GM10266 (cell line): ENCODE measurements at regions not wholly inside any gene's neighbourhood (a gene's known extent, or its start where the extent isn't known, plus 50 kb on each side); places are given as distances from the start of the nearest gene placed in this dataset.

ENCODE experiments used
- DNase-seq: peaks from one replicate; pipeline ENCODE4 v3.0.0; 2012; ENCODE audit errors: extremely low spot score
- TF ChIP-seq, protein P1 (sequence below): IDR thresholded peaks from 2 replicates; pipeline ENCODE4 v1.5.1; 2012; ENCODE audit warnings: mild to moderate bottlenecking, low read depth; ENCODE audit not compliant: control insufficient read depth, insufficient read depth; ENCODE audit errors: missing control alignments

DNA sequence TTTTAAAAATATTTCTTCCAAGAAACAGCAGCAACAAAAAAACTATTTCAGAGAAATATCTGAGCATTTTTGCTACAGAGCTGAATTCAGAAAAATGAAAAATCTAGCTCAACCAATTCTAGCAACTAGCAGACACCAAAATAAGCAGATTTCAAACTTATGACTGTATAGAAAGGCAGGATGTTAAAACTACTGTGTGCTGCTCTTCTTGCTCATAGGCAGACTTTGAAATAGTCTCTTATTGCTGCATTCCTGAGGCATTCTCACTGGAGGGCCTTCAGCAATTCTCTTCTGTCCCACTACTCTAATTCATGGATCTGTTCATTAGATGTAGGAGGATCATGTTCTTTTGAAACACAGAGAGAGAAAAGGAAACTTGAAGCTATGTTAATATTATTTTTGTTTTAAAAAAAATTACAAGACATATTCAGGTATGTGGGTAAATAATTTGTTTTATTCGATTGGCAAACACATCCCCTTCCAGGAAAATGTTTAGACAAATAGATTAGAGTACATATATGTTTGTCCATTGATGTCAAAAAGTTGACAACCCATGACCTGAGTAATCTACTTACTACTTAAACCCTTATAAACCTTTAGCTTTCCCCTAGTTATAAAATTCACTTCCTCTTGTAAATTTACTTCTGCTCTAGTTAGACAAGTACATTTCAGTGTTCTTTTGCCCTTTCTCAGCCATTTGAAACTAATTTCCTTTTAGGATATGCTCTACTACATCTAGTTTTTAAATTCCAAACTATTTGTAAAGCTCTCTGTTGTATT lies 428.2 kb upstream of the POT1 start:
- TF ChIP-seq, protein P1, sequence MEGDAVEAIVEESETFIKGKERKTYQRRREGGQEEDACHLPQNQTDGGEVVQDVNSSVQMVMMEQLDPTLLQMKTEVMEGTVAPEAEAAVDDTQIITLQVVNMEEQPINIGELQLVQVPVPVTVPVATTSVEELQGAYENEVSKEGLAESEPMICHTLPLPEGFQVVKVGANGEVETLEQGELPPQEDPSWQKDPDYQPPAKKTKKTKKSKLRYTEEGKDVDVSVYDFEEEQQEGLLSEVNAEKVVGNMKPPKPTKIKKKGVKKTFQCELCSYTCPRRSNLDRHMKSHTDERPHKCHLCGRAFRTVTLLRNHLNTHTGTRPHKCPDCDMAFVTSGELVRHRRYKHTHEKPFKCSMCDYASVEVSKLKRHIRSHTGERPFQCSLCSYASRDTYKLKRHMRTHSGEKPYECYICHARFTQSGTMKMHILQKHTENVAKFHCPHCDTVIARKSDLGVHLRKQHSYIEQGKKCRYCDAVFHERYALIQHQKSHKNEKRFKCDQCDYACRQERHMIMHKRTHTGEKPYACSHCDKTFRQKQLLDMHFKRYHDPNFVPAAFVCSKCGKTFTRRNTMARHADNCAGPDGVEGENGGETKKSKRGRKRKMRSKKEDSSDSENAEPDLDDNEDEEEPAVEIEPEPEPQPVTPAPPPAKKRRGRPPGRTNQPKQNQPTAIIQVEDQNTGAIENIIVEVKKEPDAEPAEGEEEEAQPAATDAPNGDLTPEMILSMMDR, result no peak
- no peak for DNase-seq

DNA sequence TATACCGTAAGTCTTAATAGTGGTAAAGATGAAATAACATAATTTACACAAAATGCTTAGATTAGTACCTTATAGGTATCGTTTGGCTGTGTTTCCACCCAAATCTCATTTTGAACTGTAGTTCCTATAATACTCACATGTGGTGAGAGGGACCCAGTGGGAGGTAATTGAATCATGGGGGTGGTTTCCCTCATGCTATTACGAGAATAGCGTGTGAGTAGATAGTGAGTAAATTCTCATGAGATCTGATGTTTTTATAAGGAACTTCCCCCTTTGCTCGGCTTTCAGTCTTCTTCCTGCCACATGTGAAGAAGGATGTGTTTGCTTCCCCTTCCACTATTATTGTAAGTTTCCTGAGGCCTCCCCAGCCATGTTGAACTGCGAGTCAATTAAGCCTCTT lies 426.3 kb upstream of the POT1 start:
- TF ChIP-seq, protein P1, result no peak
- no peak for DNase-seq

DNA sequence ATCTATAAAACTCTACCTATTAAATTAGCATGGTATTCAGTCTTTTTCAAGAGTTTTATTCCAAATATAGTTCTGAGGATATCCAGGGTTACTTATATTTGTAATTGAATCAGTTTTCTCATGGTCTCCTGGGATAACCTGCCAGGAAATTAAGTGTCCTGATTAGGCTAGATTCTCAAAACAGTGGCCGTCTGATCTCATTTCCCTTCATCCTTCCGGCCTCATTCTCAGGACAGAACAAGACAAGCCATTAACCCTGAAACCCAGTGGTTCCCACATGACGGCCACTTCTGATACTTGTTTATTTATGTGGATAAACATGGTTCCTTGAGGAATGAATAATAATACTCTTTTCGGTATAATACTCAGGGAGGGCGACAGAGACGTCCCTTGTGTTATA lies 417.6 kb upstream of the POT1 start:
- TF ChIP-seq, protein P1, result no peak
- DNase-seq, result no peak

DNA sequence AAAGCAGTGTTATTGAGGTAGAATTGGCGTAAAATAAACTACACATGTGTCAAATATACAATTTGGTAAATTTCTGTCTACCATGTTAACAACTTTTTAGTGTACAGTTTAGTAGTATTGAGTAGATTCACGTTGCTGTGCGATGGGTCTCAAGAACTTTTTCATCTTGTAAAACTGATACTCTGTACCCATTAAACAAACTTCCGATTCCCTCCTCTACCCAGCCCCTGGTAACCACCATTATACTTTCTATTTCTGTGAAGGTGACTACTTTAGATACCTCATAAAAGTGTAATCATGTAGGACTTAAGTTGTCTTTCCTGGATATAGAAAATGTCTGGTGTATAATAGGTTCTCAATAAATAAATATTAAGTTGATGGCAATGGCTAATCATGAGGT lies 408.5 kb upstream of the POT1 start:
- TF ChIP-seq, protein P1, result no peak
- no peak for DNase-seq

DNA sequence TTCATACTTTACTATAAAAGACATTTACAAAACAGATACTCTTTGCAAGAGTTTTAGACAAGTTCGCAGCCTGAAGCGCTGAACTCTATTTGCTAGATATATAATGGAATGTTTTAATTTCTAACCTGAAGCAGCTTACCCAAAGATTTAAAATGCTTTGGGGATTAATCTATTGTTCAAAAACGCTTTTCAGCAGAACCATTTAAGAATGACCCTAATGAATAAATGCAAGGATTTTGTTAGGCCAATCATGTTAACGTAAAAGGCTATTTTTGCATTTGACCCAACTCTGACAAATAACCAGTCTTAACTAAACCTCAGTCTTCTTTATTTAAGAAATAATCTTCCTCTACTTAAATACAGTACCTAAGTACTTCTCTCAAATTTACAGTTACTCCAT lies 406.7 kb upstream of the POT1 start:
- TF ChIP-seq, protein P1, result no peak
- no peak for DNase-seq

DNA sequence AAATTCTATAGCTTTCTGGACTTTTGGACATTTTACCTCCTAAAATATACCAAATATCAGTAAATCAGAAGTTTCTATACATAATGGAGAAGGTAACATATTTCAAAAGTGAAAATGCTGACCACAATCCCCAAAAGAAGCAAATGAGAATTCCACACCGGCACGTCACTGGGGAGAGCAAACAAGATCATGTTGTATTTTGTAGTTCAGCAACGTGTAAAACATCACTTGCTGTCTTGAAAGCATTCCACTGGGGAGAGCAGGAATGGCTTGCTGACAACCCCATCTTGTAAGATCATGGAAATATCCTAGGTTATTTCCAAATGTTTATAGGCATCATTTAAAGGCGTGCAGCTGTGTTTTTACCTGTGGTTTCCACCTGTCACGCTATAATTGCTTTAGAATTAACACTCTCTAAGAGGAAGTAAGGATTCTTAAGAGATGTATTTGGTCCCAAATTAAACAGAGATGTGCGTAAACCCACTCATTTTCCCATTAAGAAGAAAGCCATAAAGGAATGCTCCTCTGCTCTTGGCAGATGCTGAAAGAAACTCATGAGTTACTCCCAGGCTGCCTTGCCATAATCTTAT lies 397.1 kb upstream of the POT1 start:
- no peak for DNase-seq
- TF ChIP-seq, protein P1, result no peak

DNA sequence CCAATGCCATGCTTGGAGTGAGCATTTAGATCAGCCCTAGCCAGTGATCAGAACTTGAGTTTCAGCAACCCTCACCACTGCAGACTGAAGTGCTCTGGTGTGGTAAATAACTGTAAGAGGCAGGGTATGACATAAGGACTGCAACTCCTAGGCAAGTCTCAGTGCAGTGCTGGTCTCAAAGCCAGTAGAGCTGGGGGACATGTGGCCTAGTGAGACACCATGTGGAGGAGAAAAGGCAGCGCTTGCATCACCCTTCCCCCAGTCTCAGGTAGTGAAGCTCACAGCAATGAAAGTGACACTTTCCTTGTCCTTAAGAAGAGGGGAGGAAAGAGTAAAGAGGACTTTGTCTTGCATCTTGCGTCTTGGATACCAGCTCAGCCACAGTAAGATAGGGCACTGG lies 386.8 kb upstream of the POT1 start:
- TF ChIP-seq, protein P1, result no peak
- no peak for DNase-seq
